HG03378 (cell line): ENCODE measurements at regions not wholly inside any gene's neighbourhood (a gene's known extent, or its start where the extent isn't known, plus 50 kb on each side); places are given as distances from the start of the nearest gene placed in this dataset.
"Not testable (repeated sequence)": the region's sequence is repeated elsewhere in the genome, so short reads cannot be mapped to it uniquely, and the experiment has no call there.

Experiments
- ATAC-seq: cut with Tn5 transposase; IDR thresholded peaks from one replicate; pipeline ENCODE4 v1.9.1; 2021; ENCODE audit warnings: mild to moderate bottlenecking, moderate library complexity; ENCODE audit not compliant: unreplicated experiment

DNA sequence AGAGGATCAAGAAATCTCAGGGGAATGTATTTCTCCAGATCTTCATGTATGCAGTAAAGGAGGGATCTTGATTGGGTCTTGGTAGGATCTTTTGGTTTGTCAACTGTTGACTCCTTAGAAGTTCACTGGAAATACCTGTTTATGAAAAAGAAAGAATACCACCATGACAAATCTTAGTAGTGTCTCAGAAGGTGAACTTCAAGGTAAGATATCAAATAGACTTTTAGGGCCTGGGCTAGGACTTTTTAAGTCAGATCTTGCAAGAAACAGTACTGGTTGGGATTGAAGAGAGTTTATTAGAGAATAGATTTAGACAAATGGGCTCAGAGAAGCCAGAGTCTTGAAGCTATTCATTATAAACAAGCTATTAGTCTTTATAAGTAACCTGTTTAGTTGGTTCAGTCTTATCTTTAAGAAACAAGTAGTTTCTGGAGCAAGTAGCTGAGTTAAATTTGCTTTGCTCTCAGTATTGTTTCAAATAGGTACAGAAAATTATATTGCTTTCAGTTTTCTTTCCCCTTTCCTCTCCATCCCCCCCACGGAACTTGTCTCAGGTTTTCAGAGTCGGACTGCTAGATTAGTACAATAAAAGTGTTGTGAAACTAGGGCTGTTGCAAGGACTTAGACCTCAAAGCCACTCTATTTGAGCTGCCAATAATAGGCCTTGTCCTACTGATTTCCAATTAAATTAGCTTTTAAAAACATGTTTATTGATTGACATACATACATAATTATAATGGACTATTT is 529.1 kb upstream of the CITED2 start:
- peak; percentile 96 for ATAC-seq

DNA sequence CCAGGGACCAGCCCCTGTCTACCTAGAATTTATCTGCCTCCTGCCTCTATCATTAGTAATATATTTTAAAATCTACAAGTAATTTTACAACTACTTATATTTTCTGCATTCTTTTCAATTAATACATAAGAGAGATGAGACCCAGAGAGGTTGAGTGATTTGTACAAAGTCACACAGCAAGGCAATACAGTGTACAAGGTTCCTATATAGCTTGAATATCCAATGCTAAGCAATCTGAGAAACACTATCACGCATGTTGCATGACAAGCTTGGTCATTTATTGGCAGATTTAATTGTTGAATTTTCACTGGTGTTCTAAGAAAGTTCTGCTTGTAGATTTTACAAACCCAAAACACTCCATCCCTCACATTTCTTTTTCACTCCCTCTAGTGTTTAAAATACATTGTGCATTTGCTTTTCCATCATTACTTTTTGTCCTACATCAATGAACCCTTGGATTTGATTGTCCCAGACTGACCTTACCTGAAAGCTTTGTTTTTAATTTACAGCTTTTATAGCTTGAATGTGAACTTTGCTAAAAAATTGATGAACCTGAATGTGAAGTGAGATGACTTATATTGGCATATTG is 520.9 kb upstream of the CITED2 start:
- no peak for ATAC-seq

DNA sequence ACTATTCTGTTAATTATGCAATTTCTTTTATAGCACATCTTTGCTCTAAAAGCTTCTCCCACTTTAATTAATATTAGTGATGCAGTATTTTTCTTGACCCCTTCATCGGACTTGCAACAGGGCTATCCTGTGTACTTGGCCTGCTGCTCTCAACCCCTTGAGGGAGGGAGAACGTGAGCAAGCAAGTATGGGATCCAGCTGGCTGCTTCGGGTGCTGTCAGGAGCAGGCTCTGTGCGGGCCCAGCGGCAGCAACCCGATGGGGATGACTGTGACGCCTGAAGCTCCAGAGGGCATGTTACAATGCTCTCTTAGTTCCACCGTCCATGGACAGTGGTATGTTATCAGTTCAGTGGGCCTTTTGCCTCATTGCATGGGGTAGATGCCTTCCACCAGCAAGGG is 519.8 kb upstream of the CITED2 start:
- ATAC-seq = no peak

DNA sequence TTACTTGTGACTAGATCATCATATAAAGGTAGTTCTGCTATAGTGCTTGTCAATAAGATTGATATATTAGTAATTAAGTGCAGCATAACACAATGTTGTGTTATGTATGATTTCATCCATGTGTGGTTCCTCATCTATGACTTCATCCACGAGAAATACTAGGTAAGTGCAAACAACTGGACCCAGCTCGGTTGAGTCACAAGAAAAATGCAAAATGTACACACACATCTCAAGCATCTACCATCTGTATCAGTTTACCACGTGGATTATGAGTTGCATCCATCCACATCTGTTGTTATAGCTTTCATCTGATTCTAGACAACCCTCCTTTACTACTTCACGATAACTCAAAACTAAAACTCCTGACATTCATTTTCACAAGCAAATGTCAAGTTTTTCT is 517.0 kb upstream of the CITED2 start:
- ATAC-seq = no peak

DNA sequence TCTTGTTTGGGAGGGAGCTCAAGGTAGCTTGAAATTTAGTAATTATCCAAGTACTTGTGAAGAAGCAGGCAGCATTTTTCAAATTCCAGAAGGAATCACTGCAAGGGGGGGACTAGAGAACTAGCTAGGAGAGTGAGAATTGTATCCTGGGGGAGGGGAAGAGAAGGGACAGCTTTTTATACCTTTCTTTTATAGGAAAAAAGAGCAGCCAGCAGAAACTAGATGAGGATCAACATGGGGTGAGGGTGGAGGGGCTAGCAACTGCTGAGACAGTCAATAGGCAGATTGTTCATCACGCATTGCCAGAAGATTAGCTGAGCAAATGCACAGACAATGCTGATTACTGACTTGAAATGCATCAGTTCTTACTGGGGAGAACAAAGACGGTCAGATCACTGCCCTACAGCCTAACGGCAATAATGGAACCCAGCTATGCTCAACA is 514.3 kb upstream of the CITED2 start:
- no peak for ATAC-seq

DNA sequence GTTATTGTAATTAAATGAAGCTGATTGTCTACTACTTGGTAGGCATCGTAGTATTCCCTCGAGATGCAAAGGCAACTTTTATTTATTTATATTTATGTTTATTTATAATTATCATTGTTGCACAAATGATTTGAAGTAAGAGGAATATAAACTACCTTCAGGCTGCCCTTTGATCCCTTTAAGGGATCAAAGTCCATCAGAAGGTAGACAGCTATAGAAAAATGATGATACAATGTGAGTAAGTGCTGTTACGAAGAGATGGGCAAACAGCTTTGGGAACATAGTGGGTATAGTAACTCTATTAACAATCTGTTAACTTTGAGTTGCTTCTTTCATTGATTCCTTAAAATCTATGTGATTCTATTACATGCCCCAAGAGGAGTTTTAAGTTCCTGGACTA is 512.8 kb upstream of the CITED2 start:
- no peak for ATAC-seq

DNA sequence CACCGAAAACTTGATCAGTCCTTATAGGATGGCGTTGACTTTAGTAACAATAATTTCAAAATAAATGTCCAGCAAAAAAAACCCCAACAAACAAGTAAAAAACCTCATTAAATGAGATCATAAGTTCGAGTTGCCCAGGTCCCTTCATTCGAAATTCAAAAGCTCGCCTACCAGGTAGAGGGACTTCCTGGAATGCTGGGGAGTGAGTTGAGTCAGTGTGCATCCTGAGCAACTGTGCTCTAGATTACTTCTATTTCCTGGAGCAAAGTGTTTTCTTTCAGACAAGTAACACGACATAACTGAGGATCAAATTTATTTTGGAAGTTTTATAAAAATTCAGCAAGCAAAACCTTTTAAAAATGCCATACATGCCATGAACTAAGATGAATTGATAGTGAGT is 511.9 kb upstream of the CITED2 start:
- ATAC-seq = no peak

DNA sequence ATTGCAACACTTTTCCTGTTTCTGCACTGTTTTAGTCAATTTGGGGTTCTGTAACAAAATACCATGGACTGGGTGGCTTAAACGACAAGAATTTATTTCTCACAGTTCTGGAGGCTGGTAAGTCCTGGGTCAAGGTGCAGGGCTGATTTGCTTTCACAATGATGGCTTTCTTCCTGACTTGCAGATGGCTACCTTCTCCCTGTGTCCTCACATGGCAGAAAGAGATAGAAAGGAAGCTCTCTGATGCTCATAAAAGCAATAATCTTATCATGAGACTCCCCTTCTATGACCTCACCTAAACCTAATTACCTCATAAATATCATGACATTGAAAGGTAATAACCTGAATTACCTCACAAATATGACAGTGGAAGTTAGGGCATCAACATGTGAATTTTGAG is 511.5 kb upstream of the CITED2 start:
- no peak for ATAC-seq

DNA sequence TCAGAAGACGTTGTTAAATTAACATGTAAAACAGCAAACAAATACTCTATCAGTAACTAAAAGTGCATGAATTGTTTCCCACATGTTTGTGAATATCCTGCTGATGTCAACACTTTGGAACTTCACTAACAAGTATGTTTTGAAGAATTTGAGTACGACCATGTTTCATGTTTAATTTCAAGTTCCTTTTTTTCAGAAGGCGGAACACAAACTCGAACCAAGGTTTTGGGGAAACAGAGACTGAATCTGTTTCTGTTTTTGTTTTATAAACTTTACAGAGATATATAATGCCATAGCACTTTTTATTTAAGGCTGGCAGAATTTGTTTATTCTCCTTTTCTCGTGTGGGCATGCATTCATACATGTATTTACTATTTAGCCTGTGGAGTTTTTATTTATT is 509.3 kb upstream of the CITED2 start:
- no peak for ATAC-seq

DNA sequence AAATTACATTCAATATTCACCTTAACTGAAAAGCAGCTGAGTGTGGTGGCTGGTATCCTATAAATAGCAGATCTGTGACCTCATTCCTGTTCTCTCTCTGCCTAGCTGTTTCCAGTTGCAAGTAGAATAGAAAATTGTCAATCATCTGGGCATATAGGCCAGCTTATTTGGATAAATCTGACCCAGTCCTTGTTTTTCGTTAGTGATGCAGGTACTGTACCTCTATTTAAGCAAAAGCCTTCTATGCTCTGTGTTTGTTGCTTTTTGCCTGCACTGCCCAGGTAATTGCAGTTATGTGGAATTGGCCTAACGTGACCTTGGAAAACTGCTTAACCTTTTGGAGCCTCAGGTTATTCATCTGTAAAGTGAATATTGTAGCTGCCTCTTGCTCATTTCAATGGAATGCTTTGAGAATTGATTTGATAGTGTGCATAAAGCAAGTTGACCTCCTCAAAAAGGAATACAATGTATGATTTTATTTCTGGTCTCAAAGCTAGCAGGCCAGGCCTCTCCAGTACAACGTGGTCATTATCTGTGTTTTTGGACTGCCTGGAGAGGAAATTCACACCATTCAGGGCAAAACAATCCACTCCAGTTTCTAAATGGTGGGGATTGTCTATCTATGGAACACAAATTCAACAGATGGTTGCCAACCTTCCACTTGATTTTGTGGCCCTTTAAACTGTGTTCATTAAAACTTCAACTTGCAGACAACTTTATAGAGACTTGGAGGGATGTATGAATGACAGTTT is 508.7 kb upstream of the CITED2 start:
- ATAC-seq = peak; percentile 46

DNA sequence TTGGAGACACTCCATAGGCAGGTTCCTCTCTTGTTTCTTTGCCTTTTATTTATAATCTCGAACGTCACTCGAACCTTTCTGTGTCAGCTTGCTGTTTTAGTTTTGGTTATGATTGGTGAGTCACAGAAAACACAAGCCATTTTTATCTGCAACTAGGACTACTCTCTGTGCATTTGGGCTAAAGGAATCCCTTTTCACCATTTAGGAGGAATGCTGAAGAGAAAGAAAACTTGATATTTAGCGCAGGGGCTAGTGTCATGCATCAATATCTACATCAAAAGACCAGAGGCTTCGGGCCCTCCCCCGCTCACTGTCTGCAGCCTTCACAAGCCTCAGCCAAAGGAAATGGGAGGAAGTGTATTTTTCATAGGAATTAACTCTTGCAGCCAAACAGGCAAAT is 507.8 kb upstream of the CITED2 start:
- no peak for ATAC-seq

DNA sequence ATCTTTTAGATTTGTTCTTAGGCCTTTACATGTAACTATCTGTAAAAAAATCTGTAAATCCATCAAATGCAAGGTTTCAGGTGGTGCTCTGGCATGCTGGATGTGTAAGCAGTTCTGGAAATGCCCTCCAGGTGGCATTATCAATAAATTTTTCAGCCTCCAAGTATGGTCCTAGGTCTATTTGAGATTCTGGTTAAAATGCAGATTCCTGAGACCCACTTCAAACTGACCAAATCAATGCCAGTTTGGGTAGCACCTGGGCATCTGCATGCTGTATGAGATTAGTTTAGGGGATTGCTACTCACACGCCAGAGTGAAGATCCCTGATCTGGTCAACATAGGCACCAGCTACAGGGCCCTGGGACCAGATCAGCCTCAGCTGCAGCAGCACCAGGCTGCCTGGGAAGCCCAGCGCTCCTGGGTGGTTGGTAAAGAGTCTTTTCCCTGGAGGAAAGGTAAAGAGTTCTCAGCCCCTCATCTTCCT is 507.3 kb upstream of the CITED2 start:
- peak; percentile 76 for ATAC-seq

DNA sequence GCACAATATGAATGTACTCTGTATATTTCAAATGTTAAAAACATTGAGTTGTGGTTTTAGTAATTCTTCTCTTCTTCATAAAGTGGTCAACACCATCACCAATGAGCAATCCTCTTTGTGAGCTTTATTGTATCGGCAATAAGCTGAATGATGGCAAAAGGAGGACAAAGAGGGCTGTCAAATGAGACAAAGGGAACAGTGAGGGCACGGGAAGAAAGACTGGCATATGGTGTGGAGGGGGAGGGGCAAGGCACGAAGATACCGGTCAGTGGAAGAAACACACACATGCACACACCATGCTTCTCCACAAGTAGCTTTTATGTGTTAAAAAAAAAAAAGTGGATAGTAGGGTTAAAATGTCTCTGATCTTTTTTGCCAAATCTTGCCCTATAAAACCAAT is 506.8 kb upstream of the CITED2 start:
- ATAC-seq = no peak

DNA sequence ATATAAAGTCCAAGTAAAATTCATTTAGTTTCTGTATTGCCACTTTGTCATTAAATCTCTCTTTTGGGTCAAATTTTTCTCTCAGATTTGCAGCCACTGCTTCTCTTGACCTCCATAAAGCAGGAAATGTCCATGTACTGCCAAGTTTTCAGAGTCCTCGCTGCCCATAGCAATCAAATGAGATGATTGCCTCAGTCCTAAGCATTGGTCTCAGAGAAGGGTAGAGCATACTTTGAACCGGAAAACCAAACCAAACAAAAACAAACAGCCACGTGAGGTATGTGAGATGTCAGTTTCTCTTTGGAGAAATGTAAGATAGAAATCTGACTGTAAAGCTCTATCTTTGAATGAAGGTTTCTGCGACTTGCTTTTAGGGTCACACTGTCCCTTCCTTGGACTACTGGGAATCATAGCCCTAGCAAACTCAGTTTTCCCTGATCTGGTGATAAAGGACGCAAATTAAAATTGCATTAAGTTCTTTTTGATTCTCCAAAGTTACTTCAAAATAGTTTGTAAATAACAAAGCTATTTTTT is 505.4 kb upstream of the CITED2 start:
- no peak for ATAC-seq

DNA sequence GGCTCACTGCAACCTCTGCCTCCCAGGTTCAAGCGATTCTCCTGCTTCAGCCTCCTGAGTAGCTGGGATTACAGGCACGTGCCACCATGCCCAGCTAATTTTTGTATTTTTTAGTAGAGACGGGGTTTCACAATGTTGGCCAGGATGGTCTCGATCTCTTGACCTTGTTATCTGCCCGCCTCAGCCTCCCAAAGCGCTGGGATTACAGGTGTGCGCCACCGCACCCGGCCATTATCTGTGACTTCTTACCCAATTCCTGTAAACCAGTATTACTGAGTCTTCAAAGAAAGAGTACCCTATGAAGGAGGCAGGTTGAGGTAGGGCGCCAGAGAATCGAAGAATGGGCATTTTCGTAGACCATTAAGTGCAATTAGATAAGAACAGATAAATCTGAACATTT is 504.8 kb upstream of the CITED2 start:
- ATAC-seq = not testable (repeated sequence)

DNA sequence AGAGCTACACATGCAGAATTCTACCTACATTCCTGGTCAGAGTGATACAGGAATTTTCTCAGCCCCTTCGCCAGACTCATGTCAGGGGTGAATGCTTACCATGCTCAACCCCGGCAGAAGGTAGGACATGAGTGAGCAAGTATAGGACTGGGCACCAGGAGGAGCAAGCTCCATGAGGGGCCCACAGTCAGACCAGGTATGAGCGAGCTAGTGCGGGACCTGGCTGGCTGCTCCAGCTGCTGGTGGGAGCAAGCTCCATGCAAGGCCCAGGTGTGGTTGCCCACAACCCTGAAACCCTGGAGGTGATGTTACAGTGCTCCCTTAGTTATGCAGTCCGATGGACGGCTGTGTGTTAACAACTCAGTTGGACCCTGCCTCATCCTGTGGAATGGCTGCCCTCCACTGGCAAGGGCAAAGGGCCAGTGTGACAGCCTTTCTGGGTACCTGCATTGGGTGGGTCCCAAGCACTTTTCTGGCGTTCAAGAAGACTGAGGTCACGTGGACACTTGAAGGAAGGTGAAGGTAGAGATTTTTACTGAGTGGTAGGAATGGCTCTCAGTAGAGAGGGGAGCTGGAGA is 503.5 kb upstream of the CITED2 start:
- ATAC-seq = no peak

DNA sequence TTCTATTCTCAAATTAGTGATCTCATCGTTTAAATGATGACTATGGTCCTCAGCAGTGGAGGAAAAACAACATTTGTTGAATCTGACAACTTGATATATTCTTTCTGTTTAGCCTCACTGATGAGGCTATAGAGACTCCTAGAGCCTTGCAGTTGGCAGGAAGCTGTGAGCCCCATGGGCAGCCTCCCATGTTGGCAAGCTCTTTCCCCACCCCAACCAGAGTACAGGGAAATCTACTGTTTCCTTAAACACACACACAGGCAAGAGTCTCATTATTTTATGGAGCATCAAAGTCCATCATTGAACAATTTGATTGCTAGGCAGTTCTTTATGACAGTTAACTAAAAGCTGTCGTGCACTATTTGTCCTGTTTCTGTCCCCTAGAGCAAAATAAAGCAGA is 498.2 kb upstream of the CITED2 start:
- ATAC-seq = no peak

DNA sequence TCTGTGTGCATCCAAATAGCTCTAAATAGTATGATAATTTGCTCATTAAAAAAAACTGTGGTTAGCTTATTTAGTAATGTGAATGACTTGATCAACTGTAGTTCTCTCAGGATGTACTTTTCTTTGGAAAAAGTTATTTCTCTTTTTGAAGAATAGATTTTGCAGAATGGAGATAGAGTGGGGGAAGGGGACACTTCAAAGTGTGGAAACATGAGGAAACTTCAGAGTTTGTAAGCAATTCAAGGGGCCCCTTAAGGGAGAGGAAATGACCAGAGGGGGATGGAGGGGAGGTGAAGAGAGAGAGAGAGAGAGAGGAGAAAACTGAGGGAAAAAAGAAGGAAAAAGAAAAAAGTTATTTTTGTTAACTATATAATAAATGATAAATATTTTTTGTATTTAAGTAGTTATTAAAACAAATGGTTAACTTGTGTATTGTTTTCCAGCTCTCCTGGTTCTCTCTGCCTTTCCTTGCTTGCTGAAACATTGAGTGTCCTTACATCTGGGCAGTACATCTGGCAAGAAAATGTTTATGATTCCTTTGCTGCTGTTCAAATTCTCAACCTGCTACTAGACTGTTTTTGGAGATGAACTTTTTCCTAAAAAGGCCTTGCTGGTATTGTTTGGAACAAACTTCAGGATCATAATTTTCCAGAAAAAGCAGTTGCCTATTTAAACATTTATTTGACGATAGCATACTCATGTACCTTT is 497.5 kb upstream of the CITED2 start:
- no peak for ATAC-seq

DNA sequence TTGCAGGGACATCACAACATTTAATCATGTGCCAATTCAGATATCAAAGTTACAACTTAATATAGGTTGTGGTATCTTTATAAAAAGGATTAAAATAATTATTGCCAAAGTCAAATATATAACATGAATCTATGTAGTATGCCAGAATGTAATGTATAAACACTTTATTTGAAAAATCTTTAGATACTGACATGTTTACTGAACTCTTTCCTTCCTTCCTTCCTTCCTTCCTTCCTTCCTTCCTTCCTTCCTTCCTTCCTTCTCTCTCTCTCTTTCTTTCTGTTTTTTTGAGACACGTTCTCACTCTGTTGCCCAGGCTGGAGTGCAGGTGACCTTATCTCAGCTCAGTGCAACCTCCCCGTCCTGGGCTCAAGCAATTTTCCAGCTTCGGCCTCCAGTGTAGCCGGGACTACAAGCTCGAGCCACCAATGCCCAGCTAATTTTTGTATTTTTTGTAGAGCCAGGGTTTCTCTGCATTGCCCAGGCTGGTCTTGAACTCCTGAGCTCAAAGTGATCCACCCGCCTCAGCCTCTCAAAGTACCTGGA is 496.8 kb upstream of the CITED2 start:
- no peak for ATAC-seq

DNA sequence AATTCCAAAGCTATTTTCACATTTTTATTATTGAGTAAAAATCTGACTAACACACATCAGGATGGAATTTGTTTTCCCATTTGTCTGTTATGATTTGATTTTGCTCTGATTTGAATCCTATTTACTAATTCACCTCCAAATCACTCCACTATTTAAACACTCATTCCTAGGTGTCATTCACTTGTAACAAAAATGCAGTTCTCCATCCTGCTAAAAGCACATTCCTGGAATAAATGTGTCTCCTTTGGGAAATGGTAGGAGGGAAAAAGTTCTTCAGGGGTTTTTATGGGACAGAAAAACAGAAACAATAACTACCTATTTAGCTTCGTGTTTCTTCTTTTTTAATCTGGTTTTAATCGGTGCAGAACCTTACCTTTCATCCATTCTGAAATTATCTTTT is 494.1 kb upstream of the CITED2 start:
- ATAC-seq = no peak
